GM12878 (cell line): ENCODE measurements at regions not wholly inside any gene's neighbourhood (a gene's known extent, or its start where the extent isn't known, plus 50 kb on each side); places are given as distances from the start of the nearest gene placed in this dataset.

Experiments used
- ATAC-seq: fragments of 200-7000 bp; cut with Tn5 transposase; 3 replicates; pipeline ENCODE4 v1.9.1; 2020; ENCODE audit warnings: mild to moderate bottlenecking, moderate library complexity
- BruUV-seq: library from RNA; stranded (reverse); fragments of 400-500 nt; replicated peaks from 2 replicates; lab custom pipeline; 2021; lab: Mats Ljungman, UMichigan
- CTCF ChIA-PET: fragments of 300-600 bp; sonication (Branson Sonifier 250); formaldehyde crosslinking; extraction: SDS; loops from one replicate; lab custom pipeline; 2021; ENCODE audit warnings: inconsistent platforms; lab: Yijun Ruan, JAX
- POLR2A ChIA-PET: fragments of 350-600 bp; formaldehyde crosslinking; extraction: SDS; loops from one replicate; lab custom pipeline; 2021; ENCODE audit warnings: inconsistent platforms; lab: Charles Lee
- RAD21 ChIA-PET: fragments of 300-600 bp; sonication (Branson Sonifier 250); formaldehyde crosslinking; loops from one replicate; lab custom pipeline; 2023; ENCODE audit warnings: antibody characterized with exemption; ENCODE audit not compliant: unreplicated experiment; lab: Charles Lee
- SMC1A ChIA-PET: fragments of 300-600 bp; sonication (Branson Sonifier 250); formaldehyde crosslinking; loops from one replicate; lab custom pipeline; 2023; ENCODE audit not compliant: unreplicated experiment, uncharacterized antibody; lab: Charles Lee
- DNase-seq: peaks from one replicate; pipeline ENCODE4 v3.0.0-alpha.2; 2011; ENCODE audit warnings: low read depth, low spot score
- FAIRE-seq: peaks from 3 replicates; lab custom pipeline; 2011; peaks lifted over from hg19 to GRCh38; lab: Jason Lieb, UNC
- H2AFZ ChIP-seq: 2 replicates; pipeline ENCODE4 v1.6.0; 2011; ENCODE audit warnings: low read depth, low read length, control low read depth; ENCODE audit not compliant: control insufficient read depth
- H3K27ac ChIP-seq: 2 replicates; pipeline ENCODE4 v1.5.1; 2011; ENCODE audit warnings: control low read depth; ENCODE audit not compliant: control insufficient read depth, insufficient read depth
- H3K27me3 ChIP-seq, 2 experiments: replicated peaks in 1 of 2; 2 replicates each; pipeline versions ENCODE4 v1.6.0 to v1.6.1; 2011; ENCODE audit warnings: low read length in 1 of 2; ENCODE audit not compliant: control insufficient read depth in 2 of 2, insufficient read depth in 2 of 2
- H3K36me3 ChIP-seq, 2 experiments: 2 replicates each; pipeline ENCODE4 v1.5.1; 2011; ENCODE audit warnings: low read length in 1 of 2; ENCODE audit not compliant: control insufficient read depth in 2 of 2, insufficient read depth in 2 of 2
- H3K4me1 ChIP-seq: 2 replicates; pipeline ENCODE4 v1.6.1; 2011; ENCODE audit warnings: mild to moderate bottlenecking, low read length, moderate library complexity, mixed read lengths; ENCODE audit not compliant: control insufficient read depth, insufficient read depth
- H3K4me2 ChIP-seq: 2 replicates; pipeline ENCODE4 v1.6.0; 2011; ENCODE audit warnings: control low read depth; ENCODE audit not compliant: control insufficient read depth, insufficient read depth
- H3K4me3 ChIP-seq: fragments of 200-600 bp; sonication (generic); 2 replicates; pipeline ENCODE4 v1.5.1; 2016
- H3K79me2 ChIP-seq: 2 replicates; pipeline ENCODE4 v1.6.0; 2011; ENCODE audit warnings: low read length; ENCODE audit not compliant: control insufficient read depth, insufficient read depth
- H3K9ac ChIP-seq: 2 replicates; pipeline ENCODE4 v1.8.0; 2011; ENCODE audit warnings: low read length, control low read depth, mixed read lengths; ENCODE audit not compliant: control insufficient read depth, insufficient read depth
- H3K9me3 ChIP-seq: replicated peaks from 3 replicates; pipeline ENCODE4 v1.5.1; 2011; ENCODE audit warnings: mild to moderate bottlenecking, low read length; ENCODE audit not compliant: control insufficient read depth, insufficient read depth
- H4K20me1 ChIP-seq: 2 replicates; pipeline ENCODE4 v1.6.0; 2011; ENCODE audit not compliant: control insufficient read depth, insufficient read depth
- CBFB ChIP-seq: IDR thresholded peaks from 2 replicates; pipeline ENCODE4 v1.6.1; 2016; ENCODE audit warnings: antibody characterized with exemption, low read depth
- CREM ChIP-seq: IDR thresholded peaks from 2 replicates; pipeline ENCODE4 v1.6.1; 2014; ENCODE audit warnings: antibody characterized with exemption, low read depth
- EED ChIP-seq: sonication (generic); IDR thresholded peaks from 2 replicates; pipeline ENCODE4 v1.6.1; 2016; ENCODE audit warnings: antibody characterized with exemption, low read depth
- IKZF1 ChIP-seq: fragments of 450-650 bp; conservative IDR thresholded peaks from 2 replicates; pipeline ENCODE4 v1.6.1; 2017; ENCODE audit warnings: antibody characterized with exemption, mild to moderate bottlenecking
- IRF5 ChIP-seq: fragments of 450-650 bp; IDR thresholded peaks from 2 replicates; pipeline ENCODE4 v1.6.1; 2017; ENCODE audit warnings: borderline replicate concordance
- JUNB ChIP-seq: IDR thresholded peaks from 2 replicates; pipeline ENCODE4 v1.6.1; 2016; ENCODE audit warnings: antibody characterized with exemption, mild to moderate bottlenecking
- LARP7 ChIP-seq: fragments of 450-650 bp; IDR thresholded peaks from 2 replicates; pipeline ENCODE4 v1.6.1; 2017; ENCODE audit warnings: mild to moderate bottlenecking
- NBN ChIP-seq: fragments of 450-650 bp; IDR thresholded peaks from 2 replicates; pipeline ENCODE4 v1.6.1; 2016
- NFYA ChIP-seq: IDR thresholded peaks from 2 replicates; pipeline ENCODE4 v1.6.1; 2011; ENCODE audit warnings: low read depth, mild to moderate bottlenecking, low read length, improper control_type of control experiment, borderline replicate concordance
- NFYB ChIP-seq: IDR thresholded peaks from 2 replicates; pipeline ENCODE4 v1.6.1; 2011; ENCODE audit warnings: low read depth, mild to moderate bottlenecking, low read length, improper control_type of control experiment, moderate library complexity; ENCODE audit not compliant: insufficient read depth
- NR2C1 ChIP-seq: fragments of 450-650 bp; IDR thresholded peaks from 2 replicates; pipeline ENCODE4 v1.6.1; 2017; ENCODE audit warnings: antibody characterized with exemption, mild to moderate bottlenecking, moderate library complexity
- NRF1 ChIP-seq: conservative IDR thresholded peaks from 2 replicates; pipeline ENCODE4 v1.6.1; 2011; ENCODE audit warnings: mild to moderate bottlenecking, low read depth, low read length, improper control_type of control experiment
- RAD21 ChIP-seq: IDR thresholded peaks from 2 replicates; pipeline ENCODE4 v1.6.1; 2011; ENCODE audit warnings: mild to moderate bottlenecking, low read depth, low read length, moderate library complexity; ENCODE audit not compliant: insufficient read depth
- RBBP5 ChIP-seq: fragments of 200-600 bp; sonication (generic); conservative IDR thresholded peaks from 2 replicates; pipeline ENCODE4 v1.6.1; 2016
- SMARCA5 ChIP-seq: fragments of 450-650 bp; IDR thresholded peaks from 2 replicates; pipeline ENCODE4 v1.6.1; 2017; ENCODE audit warnings: mild to moderate bottlenecking
- SMC3 ChIP-seq: IDR thresholded peaks from 2 replicates; pipeline ENCODE4 v1.6.1; 2011; ENCODE audit warnings: low read length, improper control_type of control experiment, borderline replicate concordance
- ZBTB11 ChIP-seq: fragments of 450-650 bp; formaldehyde crosslinking; IDR thresholded peaks from 2 replicates; pipeline ENCODE4 v1.5.0; 2022; ENCODE audit warnings: mild to moderate bottlenecking, missing genetic modification characterization
- ZBTB4 ChIP-seq: fragments of 450-650 bp; formaldehyde crosslinking; IDR thresholded peaks from 2 replicates; pipeline ENCODE4 v1.4.0; 2022; ENCODE audit warnings: mild to moderate bottlenecking, moderate library complexity
- ZNF622 ChIP-seq: fragments of 450-650 bp; IDR thresholded peaks from 2 replicates; pipeline ENCODE4 v1.6.1; 2017; ENCODE audit warnings: mild to moderate bottlenecking, inconsistent platforms
- ZSCAN29 ChIP-seq: fragments of 450-650 bp; IDR thresholded peaks from 2 replicates; pipeline ENCODE4 v1.6.1; 2017; ENCODE audit warnings: mild to moderate bottlenecking, moderate library complexity
- WGBS: methylation state at CpG from one replicate; pipeline ENCODE4 v1.1.6; 2016; ENCODE audit warnings: low lambda C conversion rate; ENCODE audit not compliant: insufficient replicate concordance, insufficient coverage; ENCODE audit errors: missing lambda C conversion rate; 5-methylcytosine and 5-hydroxymethylcytosine counted together
- in situ Hi-C: fragments of 300-500 bp; cut with MboI; formaldehyde crosslinking; loops from 9 replicates; pipeline ENCODE4 v1.14.3; 2018; ENCODE audit warnings: mixed read lengths
- intact Hi-C: fragments of 100-400 bp; cut with micrococcal nuclease; formaldehyde crosslinking; loops from one replicate; pipeline ENCODE4 v1.14.2; 2022; ENCODE audit not compliant: unreplicated experiment

GRCh38 chr1:229087339-229087738 lies 183.6 kb upstream of the RAB4A start:
- FAIRE-seq (no peak), ATAC-seq (no peak)
- CTCF ChIA-PET = no interaction called here
- WGBS = 47% methylated on average over 5 of the region's 5 CpGs
- H3K4me2 ChIP-seq = no peak overlapping the region
- RAD21 ChIA-PET = no interaction called here
- no TSS peak for BruUV-seq
- in situ Hi-C loops = no loop called here
- no peak for TF ChIP-seq NBN
- no peak for TF ChIP-seq NFYA
- TF ChIP-seq NFYB = no peak
- no peak for TF ChIP-seq ZSCAN29
- TF ChIP-seq CBFB = no peak
- TF ChIP-seq ZNF622 = no peak
- no peak for TF ChIP-seq NRF1
- no peak for TF ChIP-seq RAD21
- no peak for TF ChIP-seq IRF5
- TF ChIP-seq IKZF1 = no peak
- no peak for TF ChIP-seq ZBTB4
- no peak for TF ChIP-seq ZBTB11
- TF ChIP-seq SMARCA5 = no peak
- no peak for TF ChIP-seq CREM
- TF ChIP-seq SMC3 = no peak
- no peak for TF ChIP-seq NR2C1
- TF ChIP-seq LARP7 = no peak
- no peak for TF ChIP-seq EED
- no peak for TF ChIP-seq JUNB
- TF ChIP-seq RBBP5 = no peak
- TF ChIP-seq, all 136 proteins: peak for 0
- H4K20me1 ChIP-seq = no peaks in the 10 kb centered on the region
- no peaks in the 10 kb centered on the region; the same call in 2 of the 3 replicates for H3K9me3 ChIP-seq
- intact Hi-C loops = no loop called here
- H3K27me3 ChIP-seq = no peaks in the 10 kb centered on the region; a peak in 1 of 4 replicates
- H3K4me1 ChIP-seq = no peaks in the 10 kb centered on the region
- H3K9ac ChIP-seq = no peak overlapping the region
- DNase-seq = no peak
- H3K36me3 ChIP-seq = no peaks in the 10 kb centered on the region
- no peak overlapping the region for H3K27ac ChIP-seq
- no peaks in the 10 kb centered on the region for H3K79me2 ChIP-seq
- POLR2A ChIA-PET = no interaction called here
- H2AFZ ChIP-seq = no peak overlapping the region
- SMC1A ChIA-PET = no interaction called here
- H3K4me3 ChIP-seq = no peak overlapping the region
